PC-3 (cell line): ENCODE measurements at regions not wholly inside any gene's neighbourhood (a gene's known extent, or its start where the extent isn't known, plus 50 kb on each side); places are given as distances from the start of the nearest gene placed in this dataset.

Experiments
- EZH2 ChIP-seq: fragments of 300-600 bp; sonication (generic); IDR thresholded peaks from one replicate; pipeline ENCODE4 v1.6.1; 2017; ENCODE audit warnings: antibody characterized with exemption, mild to moderate bottlenecking, low read length; ENCODE audit not compliant: unreplicated experiment
- EZH2phosphoT487 ChIP-seq: fragments of 300-600 bp; sonication (generic); IDR thresholded peaks from 2 replicates; pipeline ENCODE4 v1.6.1; 2018; ENCODE audit warnings: mild to moderate bottlenecking, antibody characterized with exemption, low read length, borderline replicate concordance
- TF ChIP-seq, protein P1 (sequence below): fragments of 300-600 bp; sonication (generic); conservative IDR thresholded peaks from 2 replicates; pipeline ENCODE4 v1.5.1; 2017; ENCODE audit warnings: antibody characterized with exemption, low read depth, mild to moderate bottlenecking, low read length

DNA sequence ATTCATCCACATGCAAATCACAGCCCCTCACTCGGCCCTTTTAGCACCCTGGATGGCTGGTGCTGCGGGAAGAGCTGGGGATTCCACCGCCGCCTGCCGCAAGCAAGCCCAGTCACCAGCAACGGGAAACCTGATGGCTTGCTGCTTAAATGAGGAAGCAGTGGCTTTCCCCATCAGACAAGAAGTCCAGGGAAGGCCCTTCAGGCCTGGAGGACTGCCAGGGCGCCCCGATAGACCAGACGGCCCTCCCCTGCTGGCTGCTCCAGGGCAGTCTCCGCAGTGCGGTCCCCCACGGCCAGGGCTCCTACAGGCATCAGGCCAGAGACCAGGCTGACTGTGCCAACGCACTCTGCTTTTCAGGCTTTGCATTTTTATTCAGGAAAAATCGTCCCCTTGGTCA lies 439.1 kb downstream of the EIPR1 start:
- TF ChIP-seq, protein P1, sequence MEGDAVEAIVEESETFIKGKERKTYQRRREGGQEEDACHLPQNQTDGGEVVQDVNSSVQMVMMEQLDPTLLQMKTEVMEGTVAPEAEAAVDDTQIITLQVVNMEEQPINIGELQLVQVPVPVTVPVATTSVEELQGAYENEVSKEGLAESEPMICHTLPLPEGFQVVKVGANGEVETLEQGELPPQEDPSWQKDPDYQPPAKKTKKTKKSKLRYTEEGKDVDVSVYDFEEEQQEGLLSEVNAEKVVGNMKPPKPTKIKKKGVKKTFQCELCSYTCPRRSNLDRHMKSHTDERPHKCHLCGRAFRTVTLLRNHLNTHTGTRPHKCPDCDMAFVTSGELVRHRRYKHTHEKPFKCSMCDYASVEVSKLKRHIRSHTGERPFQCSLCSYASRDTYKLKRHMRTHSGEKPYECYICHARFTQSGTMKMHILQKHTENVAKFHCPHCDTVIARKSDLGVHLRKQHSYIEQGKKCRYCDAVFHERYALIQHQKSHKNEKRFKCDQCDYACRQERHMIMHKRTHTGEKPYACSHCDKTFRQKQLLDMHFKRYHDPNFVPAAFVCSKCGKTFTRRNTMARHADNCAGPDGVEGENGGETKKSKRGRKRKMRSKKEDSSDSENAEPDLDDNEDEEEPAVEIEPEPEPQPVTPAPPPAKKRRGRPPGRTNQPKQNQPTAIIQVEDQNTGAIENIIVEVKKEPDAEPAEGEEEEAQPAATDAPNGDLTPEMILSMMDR, result no peak
- TF ChIP-seq EZH2phosphoT487 (no peak), EZH2 (no peak)
